GM12873 (cell line): ENCODE measurements at regions not wholly inside any gene's neighbourhood (a gene's known extent, or its start where the extent isn't known, plus 50 kb on each side); places are given as distances from the start of the nearest gene placed in this dataset.

ENCODE experiments used
- TF ChIP-seq, protein P1 (sequence below): IDR thresholded peaks from 2 replicates; pipeline ENCODE4 v1.5.1; 2012; ENCODE audit warnings: low read depth, mild to moderate bottlenecking, moderate library complexity, low read length, control low read depth; ENCODE audit not compliant: insufficient read depth; ENCODE audit errors: missing control alignments

DNA sequence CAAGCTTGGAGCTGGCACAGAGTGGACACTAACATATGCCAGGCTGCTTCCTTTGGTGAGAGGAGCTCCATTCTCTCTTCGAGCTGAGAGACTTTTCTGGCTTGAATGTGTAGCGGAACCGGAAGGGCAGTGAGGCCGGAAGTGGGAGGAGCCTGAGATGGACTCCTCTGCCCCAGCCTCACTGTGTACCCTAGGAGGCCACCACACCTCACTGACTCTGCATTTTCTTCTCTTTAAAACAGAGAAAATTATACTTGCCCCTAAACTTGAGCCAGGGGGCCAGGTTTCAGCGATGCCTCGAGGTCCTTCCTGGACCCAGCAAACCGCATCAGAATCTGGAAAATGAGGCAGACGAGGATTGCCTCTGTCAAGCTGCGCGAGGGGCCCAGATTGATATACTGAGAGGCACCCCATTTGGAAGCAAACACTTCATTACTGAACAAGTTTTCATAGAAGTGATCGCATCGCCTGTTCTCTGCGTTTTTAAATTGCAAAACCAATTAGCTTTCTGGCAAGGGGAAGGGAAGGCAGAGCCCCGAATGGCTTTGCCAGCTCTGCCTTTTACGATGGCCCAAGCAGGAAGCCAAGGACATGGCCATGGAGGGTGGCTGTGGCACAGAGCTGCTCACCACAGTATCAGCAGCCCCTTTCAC, 708.1 kb downstream of the PTPRU start:
- TF ChIP-seq, protein P1, sequence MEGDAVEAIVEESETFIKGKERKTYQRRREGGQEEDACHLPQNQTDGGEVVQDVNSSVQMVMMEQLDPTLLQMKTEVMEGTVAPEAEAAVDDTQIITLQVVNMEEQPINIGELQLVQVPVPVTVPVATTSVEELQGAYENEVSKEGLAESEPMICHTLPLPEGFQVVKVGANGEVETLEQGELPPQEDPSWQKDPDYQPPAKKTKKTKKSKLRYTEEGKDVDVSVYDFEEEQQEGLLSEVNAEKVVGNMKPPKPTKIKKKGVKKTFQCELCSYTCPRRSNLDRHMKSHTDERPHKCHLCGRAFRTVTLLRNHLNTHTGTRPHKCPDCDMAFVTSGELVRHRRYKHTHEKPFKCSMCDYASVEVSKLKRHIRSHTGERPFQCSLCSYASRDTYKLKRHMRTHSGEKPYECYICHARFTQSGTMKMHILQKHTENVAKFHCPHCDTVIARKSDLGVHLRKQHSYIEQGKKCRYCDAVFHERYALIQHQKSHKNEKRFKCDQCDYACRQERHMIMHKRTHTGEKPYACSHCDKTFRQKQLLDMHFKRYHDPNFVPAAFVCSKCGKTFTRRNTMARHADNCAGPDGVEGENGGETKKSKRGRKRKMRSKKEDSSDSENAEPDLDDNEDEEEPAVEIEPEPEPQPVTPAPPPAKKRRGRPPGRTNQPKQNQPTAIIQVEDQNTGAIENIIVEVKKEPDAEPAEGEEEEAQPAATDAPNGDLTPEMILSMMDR = no peak

GRCh38 chr1:29943034-29943433, 706.7 kb downstream of the PTPRU start:
- TF ChIP-seq, protein P1 = no peak

DNA sequence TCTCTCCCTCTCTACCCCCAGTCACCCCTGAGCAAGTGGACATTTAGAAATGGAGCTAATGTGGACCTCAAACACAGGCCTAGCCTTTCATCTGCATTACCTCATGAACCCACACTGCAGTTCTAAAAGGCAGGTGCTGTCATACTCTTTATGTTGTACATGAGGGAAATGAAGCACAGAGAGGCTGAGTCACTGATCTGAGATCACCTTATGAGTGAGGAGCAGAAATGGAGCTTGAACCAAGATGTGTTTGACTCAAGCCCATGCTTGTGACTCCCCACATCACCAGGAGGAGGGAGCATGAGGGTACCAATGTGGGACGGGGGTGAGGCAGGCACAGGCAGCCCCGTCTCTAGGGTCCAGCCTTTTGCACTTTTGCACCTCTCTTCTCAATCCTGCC, 702.8 kb downstream of the PTPRU start:
- TF ChIP-seq, protein P1 = no peak

DNA sequence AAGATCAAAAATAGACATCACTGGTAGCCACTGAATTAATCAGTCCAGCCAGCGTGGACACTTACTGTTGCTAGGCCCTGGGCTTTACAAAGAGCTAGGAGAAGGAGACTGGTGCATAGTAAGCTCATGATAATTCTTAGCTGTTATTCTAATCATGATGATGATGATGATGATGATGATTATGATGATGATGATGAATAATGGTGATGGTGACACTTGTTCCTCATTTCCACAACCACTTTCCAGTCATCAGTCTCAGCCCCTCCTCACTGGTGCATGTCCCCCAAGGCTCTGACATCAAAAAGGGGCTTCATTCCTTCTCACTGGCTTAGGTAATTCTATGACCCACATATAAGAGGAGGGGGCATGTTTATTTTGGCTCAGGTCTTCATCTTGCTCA, 701.0 kb downstream of the PTPRU start:
- TF ChIP-seq, protein P1 = no peak

GRCh38 chr1:29936031-29936544, 699.8 kb downstream of the PTPRU start:
- TF ChIP-seq, protein P1 = no peak

- TF ChIP-seq, protein P1 = no peak
Observed at GRCh38 chr1:29934255-29934772, 698.0 kb downstream of the PTPRU start.

GRCh38 chr1:29933067-29933466, 696.7 kb downstream of the PTPRU start:
- TF ChIP-seq, protein P1 = no peak
